ENCODE measurements at regions not wholly inside any gene's neighbourhood (a gene's known extent, or its start where the extent isn't known, plus 50 kb on each side); places are given as distances from the start of the nearest gene placed in this dataset.

DNA sequence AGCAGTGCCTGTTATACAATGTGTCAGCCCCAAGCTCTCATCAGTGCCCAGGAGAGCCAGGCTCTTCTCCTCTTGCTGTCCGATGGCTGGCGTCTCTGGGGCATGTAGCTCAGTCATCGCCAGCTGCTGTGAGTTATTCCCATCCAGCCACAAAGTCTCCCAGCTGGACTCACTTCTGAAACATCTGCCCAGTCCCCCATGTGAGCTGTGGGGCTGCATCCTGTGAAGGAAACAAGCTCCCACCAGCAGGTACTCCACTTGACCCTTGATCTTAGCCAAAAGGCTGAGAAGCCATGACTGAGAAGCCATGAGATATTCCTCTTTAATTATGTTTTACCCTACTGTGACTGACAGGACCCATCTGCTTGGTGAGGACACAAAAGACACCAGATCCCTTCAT is 212.7 kb upstream of the IGFBP3 start:
- H3K9me3 Mint-ChIP-seq: peaks cover 6 to 7% of the 10 kb centered on the region in 2 donors
- TF ChIP-seq CTCF (IDR thresholded peaks at IDR 0.05): no peak
- H3K36me3 Mint-ChIP-seq: no peaks in the 10 kb centered on the region
- Histone ChIP-seq H3K36me3 (ENCODE audit: control insufficient read depth, insufficient read depth, low read length) (no peaks in the 10 kb centered on the region), H3K4me1 (ENCODE audit: control insufficient read depth, insufficient read depth, low read length) (no peaks in the 10 kb centered on the region), H3K9me3 (ENCODE audit: control insufficient read depth, insufficient read depth, low read length) (no peaks in the 10 kb centered on the region), H3K4me3 (ENCODE audit: low read length) (no peak overlapping the region), H3K27me3 (ENCODE audit: control insufficient read depth, insufficient read depth, low read length) (no peaks in the 10 kb centered on the region), H3K27ac (ENCODE audit: low read length) (no peak overlapping the region)
- no peak overlapping the region for H3K4me3 Mint-ChIP-seq
- H3K27ac Mint-ChIP-seq: no peak overlapping the region
- intact Hi-C loops (cut with micrococcal nuclease): no loop called here
- no peaks in the 10 kb centered on the region for H3K4me1 Mint-ChIP-seq
- no peaks in the 10 kb centered on the region for H3K27me3 Mint-ChIP-seq (ENCODE audit: low read depth in 2 of 2)
- DNase-seq (no peak), ATAC-seq (no peak)
- 96% methylated on average over 3 of the region's 3 CpGs for WGBS (ENCODE audit: insufficient coverage)

DNA sequence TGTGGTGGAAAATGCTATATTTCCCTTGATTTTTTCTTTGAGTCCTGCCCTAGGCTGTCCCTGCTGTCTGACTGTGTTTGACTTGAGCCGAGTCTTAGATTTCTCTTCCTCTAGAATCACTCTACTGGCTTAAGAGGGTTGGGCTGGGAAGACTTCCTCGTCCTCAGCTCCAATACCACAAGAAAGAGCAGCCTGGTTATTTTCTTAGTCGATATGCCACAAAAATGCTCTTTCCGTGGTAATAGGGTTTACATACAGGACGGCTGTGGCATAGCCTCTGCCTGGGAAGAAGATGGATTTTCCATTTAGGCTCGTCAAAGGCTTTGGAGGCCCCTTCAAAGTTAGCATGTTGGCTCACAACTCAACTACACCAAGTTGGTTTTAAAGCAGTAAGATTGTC is 212.0 kb upstream of the IGFBP3 start:
- intact Hi-C loops (cut with micrococcal nuclease): no loop called here
- Histone ChIP-seq H3K4me3 (ENCODE audit: low read length) (no peak overlapping the region), H3K27me3 (ENCODE audit: control insufficient read depth, insufficient read depth, low read length) (no peaks in the 10 kb centered on the region), H3K36me3 (ENCODE audit: control insufficient read depth, insufficient read depth, low read length) (no peaks in the 10 kb centered on the region), H3K4me1 (ENCODE audit: control insufficient read depth, insufficient read depth, low read length) (no peaks in the 10 kb centered on the region), H3K27ac (ENCODE audit: low read length) (no peak overlapping the region), H3K9me3 (ENCODE audit: control insufficient read depth, insufficient read depth, low read length) (no peaks in the 10 kb centered on the region)
- no peaks in the 10 kb centered on the region for H3K4me1 Mint-ChIP-seq
- no peak overlapping the region for H3K27ac Mint-ChIP-seq
- 69% methylated on average over 5 of the region's 6 CpGs for WGBS (ENCODE audit: insufficient coverage)
- H3K36me3 Mint-ChIP-seq: no peaks in the 10 kb centered on the region
- H3K4me3 Mint-ChIP-seq: no peak overlapping the region
- no peaks in the 10 kb centered on the region for H3K27me3 Mint-ChIP-seq (ENCODE audit: low read depth in 2 of 2)
- no peak for TF ChIP-seq CTCF (IDR thresholded peaks at IDR 0.05)
- DNase-seq (no peak), ATAC-seq (no peak)
- H3K9me3 Mint-ChIP-seq: peaks cover 4% of the 10 kb centered on the region in 2 donors

DNA sequence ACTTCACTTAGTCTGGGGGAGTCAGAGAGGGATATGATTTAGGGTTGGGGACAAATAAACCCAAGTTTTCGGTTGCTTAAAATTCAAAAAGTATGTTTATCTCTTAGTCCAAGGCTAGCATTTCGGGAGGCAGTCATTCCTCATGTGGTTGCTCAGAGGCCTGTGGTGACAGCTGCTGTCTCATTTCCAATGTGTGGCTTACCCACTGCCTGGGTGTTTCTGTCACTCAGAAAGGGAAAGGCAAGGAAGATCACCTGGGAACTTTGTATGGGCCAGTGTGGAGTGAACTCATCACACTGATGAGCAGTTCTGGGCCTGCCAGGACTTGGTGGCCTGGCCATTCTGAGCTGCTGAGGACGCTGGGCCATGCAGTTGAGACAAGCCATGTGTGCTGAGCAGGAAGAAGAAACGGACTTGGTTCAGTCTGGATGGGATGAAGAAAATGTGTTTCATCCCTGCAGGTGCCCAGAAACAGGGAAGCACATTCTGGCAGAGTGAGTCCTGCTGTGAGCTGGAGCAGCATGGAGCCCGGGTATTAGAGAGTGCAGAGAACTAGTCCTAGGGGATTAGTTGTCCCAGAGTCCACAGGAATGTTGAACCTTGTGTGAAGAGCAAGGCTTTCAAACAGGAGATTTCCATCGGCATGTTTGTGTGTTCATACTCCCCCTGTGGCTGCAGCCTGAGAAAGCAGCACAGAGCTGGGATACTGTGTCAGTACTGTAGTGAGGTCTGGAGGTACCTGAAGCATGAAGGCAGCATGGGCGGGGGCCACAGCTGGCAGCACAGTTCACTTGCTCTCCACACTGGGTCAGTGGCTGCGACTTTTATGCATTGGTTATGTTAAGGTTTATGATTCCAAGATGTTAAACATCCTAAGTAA is 211.1 kb upstream of the IGFBP3 start:
- H3K4me3 ChIP-seq (ENCODE audit: low read length): no peak overlapping the region
- WGBS (ENCODE audit: insufficient coverage): 65% methylated on average over 8 of the region's 8 CpGs
- Mint-ChIP-seq H3K4me3 (no peak overlapping the region), H3K36me3 (no peaks in the 10 kb centered on the region), H3K9me3 (peaks cover 4% of the 10 kb centered on the region in 2 donors), H3K27ac (no peak overlapping the region), H3K27me3 (ENCODE audit: low read depth in 2 of 2) (no peaks in the 10 kb centered on the region), H3K4me1 (no peaks in the 10 kb centered on the region)
- no peaks in the 10 kb centered on the region for H3K9me3 ChIP-seq (ENCODE audit: control insufficient read depth, insufficient read depth, low read length)
- H3K4me1 ChIP-seq (ENCODE audit: control insufficient read depth, insufficient read depth, low read length): no peaks in the 10 kb centered on the region
- no peak for DNase-seq
- TF ChIP-seq CTCF (IDR thresholded peaks at IDR 0.05): no peak
- no peaks in the 10 kb centered on the region for H3K36me3 ChIP-seq (ENCODE audit: control insufficient read depth, insufficient read depth, low read length)
- intact Hi-C loops (cut with micrococcal nuclease): no loop called here
- H3K27me3 ChIP-seq (ENCODE audit: control insufficient read depth, insufficient read depth, low read length): no peaks in the 10 kb centered on the region
- ATAC-seq: no peak
- no peak overlapping the region for H3K27ac ChIP-seq (ENCODE audit: low read length)

- no peaks in the 10 kb centered on the region for H3K27me3 Mint-ChIP-seq (ENCODE audit: low read depth in 2 of 2)
- H3K4me1 Mint-ChIP-seq: no peaks in the 10 kb centered on the region
- Histone ChIP-seq H3K27ac (ENCODE audit: low read length) (no peak overlapping the region), H3K36me3 (ENCODE audit: control insufficient read depth, insufficient read depth, low read length) (no peaks in the 10 kb centered on the region), H3K9me3 (ENCODE audit: control insufficient read depth, insufficient read depth, low read length) (no peaks in the 10 kb centered on the region), H3K4me3 (ENCODE audit: low read length) (no peak overlapping the region), H3K4me1 (ENCODE audit: control insufficient read depth, insufficient read depth, low read length) (no peaks in the 10 kb centered on the region), H3K27me3 (ENCODE audit: control insufficient read depth, insufficient read depth, low read length) (no peaks in the 10 kb centered on the region)
- 55% methylated on average over 3 of the region's 4 CpGs for WGBS (ENCODE audit: insufficient coverage)
- no peak overlapping the region for H3K4me3 Mint-ChIP-seq
- intact Hi-C loops (cut with micrococcal nuclease): no loop called here
- H3K36me3 Mint-ChIP-seq: no peaks in the 10 kb centered on the region
- DNase-seq (no peak), ATAC-seq (no peak)
- peaks cover 4% of the 10 kb centered on the region in 2 donors for H3K9me3 Mint-ChIP-seq
- no peak for TF ChIP-seq CTCF (IDR thresholded peaks at IDR 0.05)
- H3K27ac Mint-ChIP-seq: no peak overlapping the region
Measured at GRCh38 chr7:46129831-46130230, 208.8 kb upstream of the IGFBP3 start.

Measured in natural killer cell (primary cell).